ENCODE measurements at regions not wholly inside any gene's neighbourhood (a gene's known extent, or its start where the extent isn't known, plus 50 kb on each side); places are given as distances from the start of the nearest gene placed in this dataset.

- H3K79me2 ChIP-seq (replicated peaks; ENCODE audit: insufficient read depth, low read length) = no peaks in the 10 kb centered on the region
- no peak for TF ChIP-seq CTCF (IDR thresholded peaks at IDR 0.05; ENCODE audit: poor library complexity, severe bottlenecking)
- no peak for TF ChIP-seq TAF1 (IDR thresholded peaks at IDR 0.05; ENCODE audit: low read depth)
- TF ChIP-seq POLR2AphosphoS5 (IDR thresholded peaks at IDR 0.05) = no peak
- TF ChIP-seq SMC3 (conservative IDR thresholded peaks at IDR 0.05; ENCODE audit: poor library complexity) = no peak
- no peak for TF ChIP-seq MXI1 (conservative IDR thresholded peaks at IDR 0.05; ENCODE audit: poor library complexity, severe bottlenecking)
- TF ChIP-seq EZH2 (IDR thresholded peaks at IDR 0.05; ENCODE audit: borderline replicate concordance, insufficient read depth, low read length, poor library complexity, severe bottlenecking) = no peak
- no peak for TF ChIP-seq REST (IDR thresholded peaks at IDR 0.05; ENCODE audit: borderline replicate concordance)
- no peak for TF ChIP-seq RAD21 (conservative IDR thresholded peaks at IDR 0.05)
- TF ChIP-seq EP300 (conservative IDR thresholded peaks at IDR 0.05; ENCODE audit: poor library complexity, severe bottlenecking) = no peak
- no peaks in the 10 kb centered on the region for H3K9me3 ChIP-seq (ENCODE audit: low read length)
- no peak overlapping the region for H3K27ac ChIP-seq (ENCODE audit: low read length)
- no peaks in the 10 kb centered on the region for H3K36me3 ChIP-seq (ENCODE audit: insufficient read depth, low read length)
- no peak overlapping the region for H3K9ac ChIP-seq (ENCODE audit: low read length)
- no peaks in the 10 kb centered on the region for H3K9me2 ChIP-seq (ENCODE audit: insufficient read depth, low read length)
- H4K20me1 ChIP-seq (ENCODE audit: insufficient read depth) = no peaks in the 10 kb centered on the region
- H3F3A ChIP-seq (ENCODE audit: insufficient read depth, low read length, poor library complexity, severe bottlenecking) = no peaks in the 10 kb centered on the region
- H3K27me3 ChIP-seq (ENCODE audit: insufficient read depth, low read depth, low read length) = no peaks in the 10 kb centered on the region
- H3K4me2 ChIP-seq (ENCODE audit: low read length) = no peak overlapping the region
- no peak overlapping the region for H2AFZ ChIP-seq (ENCODE audit: low read depth, low read length)
- H3K4me3 ChIP-seq (ENCODE audit: low read length) = no peak overlapping the region
Measured at GRCh38 chr3:1609416-1609815, 489.2 kb upstream of the CNTN4 start.

GRCh38 chr3:1611824-1612223, 486.8 kb upstream of the CNTN4 start:
- H4K20me1 ChIP-seq (ENCODE audit: insufficient read depth) = no peaks in the 10 kb centered on the region
- H3F3A ChIP-seq (ENCODE audit: insufficient read depth, low read length, poor library complexity, severe bottlenecking) = no peaks in the 10 kb centered on the region
- no peaks in the 10 kb centered on the region for H3K9me2 ChIP-seq (ENCODE audit: insufficient read depth, low read length)
- H3K4me3 ChIP-seq (ENCODE audit: low read length) = no peak overlapping the region
- H3K27ac ChIP-seq (ENCODE audit: low read length) = no peak overlapping the region
- H3K36me3 ChIP-seq (ENCODE audit: insufficient read depth, low read length) = no peaks in the 10 kb centered on the region
- H3K9me3 ChIP-seq (ENCODE audit: low read length) = no peaks in the 10 kb centered on the region
- TF ChIP-seq EZH2 (IDR thresholded peaks at IDR 0.05; ENCODE audit: borderline replicate concordance, insufficient read depth, low read length, poor library complexity, severe bottlenecking) (no peak), SMC3 (conservative IDR thresholded peaks at IDR 0.05; ENCODE audit: poor library complexity) (no peak), TAF1 (IDR thresholded peaks at IDR 0.05; ENCODE audit: low read depth) (no peak), POLR2AphosphoS5 (IDR thresholded peaks at IDR 0.05) (no peak), REST (IDR thresholded peaks at IDR 0.05; ENCODE audit: borderline replicate concordance) (no peak), RAD21 (conservative IDR thresholded peaks at IDR 0.05) (no peak), EP300 (conservative IDR thresholded peaks at IDR 0.05; ENCODE audit: poor library complexity, severe bottlenecking) (no peak), CTCF (IDR thresholded peaks at IDR 0.05; ENCODE audit: poor library complexity, severe bottlenecking) (no peak), MXI1 (conservative IDR thresholded peaks at IDR 0.05; ENCODE audit: poor library complexity, severe bottlenecking) (no peak)
- H3K79me2 ChIP-seq (replicated peaks; ENCODE audit: insufficient read depth, low read length) = no peaks in the 10 kb centered on the region
- H3K4me2 ChIP-seq (ENCODE audit: low read length) = no peak overlapping the region
- H3K27me3 ChIP-seq (ENCODE audit: insufficient read depth, low read depth, low read length) = no peaks in the 10 kb centered on the region
- H2AFZ ChIP-seq (ENCODE audit: low read depth, low read length) = no peak overlapping the region
- no peak overlapping the region for H3K9ac ChIP-seq (ENCODE audit: low read length)
